Testis (tissue), 2 donors: ENCODE measurements at regions not wholly inside any gene's neighbourhood (a gene's known extent, or its start where the extent isn't known, plus 50 kb on each side); places are given as distances from the start of the nearest gene placed in this dataset.

ENCODE experiments used
- DNase-seq: peaks from one replicate; pipeline ENCODE4 v3.0.0-alpha.2; 2019
- H3K27ac ChIP-seq, 2 donors: fragments of 200-600 bp; sonication (generic); one replicate each; pipeline ENCODE4 v1.5.1; 2019
- H3K27me3 ChIP-seq: fragments of 200-600 bp; sonication (generic); one replicate; pipeline ENCODE4 v1.5.1; 2019
- H3K36me3 ChIP-seq: fragments of 200-600 bp; sonication (generic); one replicate; pipeline ENCODE4 v1.5.1; 2017; ENCODE audit warnings: low read depth; ENCODE audit errors: missing control alignments
- H3K4me1 ChIP-seq: fragments of 200-600 bp; sonication (generic); one replicate; pipeline ENCODE4 v1.5.1; 2019
- H3K4me3 ChIP-seq, 2 donors: fragments of 200-600 bp; sonication (generic); one replicate each; pipeline ENCODE4 v1.5.1; 2017 to 2019
- H3K9me3 ChIP-seq: fragments of 200-600 bp; sonication (generic); one replicate; pipeline ENCODE4 v1.5.1; 2017
- POLR2A ChIP-seq: fragments of 450-650 bp; IDR thresholded peaks from one replicate; pipeline ENCODE4 v1.6.1; 2017; ENCODE audit warnings: antibody characterized with exemption, mild to moderate bottlenecking, moderate library complexity
- WGBS, 2 donors: methylation state at CpG; one replicate each; pipeline ENCODE4 v1.1.5; 2018; 5-methylcytosine and 5-hydroxymethylcytosine counted together
- intact Hi-C: fragments of 100-400 bp; cut with DNase I; formaldehyde crosslinking; loops from one replicate; pipeline ENCODE4 v1.15.1; 2023; ENCODE audit warnings: low total_unique reads
- TF ChIP-seq, protein P1 (sequence below), 3 experiments: fragments of 450-650 bp in 2 of 3; fragments of 200-600 bp in 1 of 3; sonication (generic) in 1 of 3; IDR thresholded peaks; one replicate each; pipeline ENCODE4 v1.5.1; 2016 to 2019; ENCODE audit warnings: antibody characterized with exemption in 3 of 3, mild to moderate bottlenecking in 2 of 3, moderate library complexity in 1 of 3

DNA sequence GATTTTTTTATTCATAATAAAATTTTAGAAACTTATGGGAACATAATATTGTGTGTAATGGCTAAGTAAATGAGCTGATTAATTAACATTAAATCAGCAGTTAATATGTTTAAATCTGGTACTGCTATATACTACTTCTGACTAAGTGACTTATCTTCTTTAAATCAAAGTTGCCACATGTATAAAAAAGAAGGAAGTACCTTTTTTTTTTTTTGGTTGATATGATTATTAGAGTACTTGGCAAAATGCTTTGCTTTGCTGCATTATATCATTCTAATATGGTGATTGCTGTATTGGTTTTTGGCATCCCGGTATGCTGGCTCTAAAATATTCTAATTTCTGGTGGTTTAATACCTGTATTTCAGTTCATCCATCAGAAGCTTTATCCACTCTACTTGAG is 319.1 kb upstream of the RGS6 start:
- no peaks in the 10 kb centered on the region for H3K36me3 ChIP-seq
- WGBS, 2 donors, result 97 to 100% methylated on average over 1 of the region's 1 CpG
- TF ChIP-seq, protein P1, sequence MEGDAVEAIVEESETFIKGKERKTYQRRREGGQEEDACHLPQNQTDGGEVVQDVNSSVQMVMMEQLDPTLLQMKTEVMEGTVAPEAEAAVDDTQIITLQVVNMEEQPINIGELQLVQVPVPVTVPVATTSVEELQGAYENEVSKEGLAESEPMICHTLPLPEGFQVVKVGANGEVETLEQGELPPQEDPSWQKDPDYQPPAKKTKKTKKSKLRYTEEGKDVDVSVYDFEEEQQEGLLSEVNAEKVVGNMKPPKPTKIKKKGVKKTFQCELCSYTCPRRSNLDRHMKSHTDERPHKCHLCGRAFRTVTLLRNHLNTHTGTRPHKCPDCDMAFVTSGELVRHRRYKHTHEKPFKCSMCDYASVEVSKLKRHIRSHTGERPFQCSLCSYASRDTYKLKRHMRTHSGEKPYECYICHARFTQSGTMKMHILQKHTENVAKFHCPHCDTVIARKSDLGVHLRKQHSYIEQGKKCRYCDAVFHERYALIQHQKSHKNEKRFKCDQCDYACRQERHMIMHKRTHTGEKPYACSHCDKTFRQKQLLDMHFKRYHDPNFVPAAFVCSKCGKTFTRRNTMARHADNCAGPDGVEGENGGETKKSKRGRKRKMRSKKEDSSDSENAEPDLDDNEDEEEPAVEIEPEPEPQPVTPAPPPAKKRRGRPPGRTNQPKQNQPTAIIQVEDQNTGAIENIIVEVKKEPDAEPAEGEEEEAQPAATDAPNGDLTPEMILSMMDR (IDR thresholded peaks at IDR 0.05), result no peak
- TF ChIP-seq POLR2A, result no peak
- DNase-seq, result no peak
- H3K9me3 ChIP-seq, result no peaks in the 10 kb centered on the region
- H3K4me1 ChIP-seq, result no peaks in the 10 kb centered on the region
- H3K4me3 ChIP-seq, result no peak overlapping the region
- intact Hi-C loops, result no loop called here
- no peaks in the 10 kb centered on the region for H3K27me3 ChIP-seq
- no peak overlapping the region for H3K27ac ChIP-seq

- DNase-seq, result no peak
- TF ChIP-seq POLR2A, result no peak
- TF ChIP-seq, protein P1 (IDR thresholded peaks at IDR 0.05), result no peak
- no peaks in the 10 kb centered on the region for H3K9me3 ChIP-seq
- no peaks in the 10 kb centered on the region for H3K27me3 ChIP-seq
- H3K36me3 ChIP-seq, result no peaks in the 10 kb centered on the region
- intact Hi-C loops, result no loop called here
- WGBS, 2 donors, result 91 to 100% methylated on average over 2 of the region's 2 CpGs
- no peak overlapping the region for H3K4me3 ChIP-seq
- H3K27ac ChIP-seq, result no peak overlapping the region
- no peaks in the 10 kb centered on the region for H3K4me1 ChIP-seq
These were observed 316.2 kb upstream of the RGS6 start for GRCh38 chr14:71616013-71616412.

- Histone ChIP-seq H3K4me1 (no peaks in the 10 kb centered on the region), H3K36me3 (no peaks in the 10 kb centered on the region), H3K27me3 (no peaks in the 10 kb centered on the region), H3K4me3 (no peak overlapping the region), H3K27ac (no peak overlapping the region), H3K9me3 (no peaks in the 10 kb centered on the region)
- WGBS, 2 donors, result 94 to 98% methylated on average over 3 of the region's 3 CpGs
- intact Hi-C loops, result no loop called here
- DNase-seq, result no peak
- TF ChIP-seq, protein P1 (IDR thresholded peaks at IDR 0.05), result no peak
- TF ChIP-seq POLR2A, result no peak
These were observed 314.2 kb upstream of the RGS6 start for GRCh38 chr14:71618047-71618446.

DNA sequence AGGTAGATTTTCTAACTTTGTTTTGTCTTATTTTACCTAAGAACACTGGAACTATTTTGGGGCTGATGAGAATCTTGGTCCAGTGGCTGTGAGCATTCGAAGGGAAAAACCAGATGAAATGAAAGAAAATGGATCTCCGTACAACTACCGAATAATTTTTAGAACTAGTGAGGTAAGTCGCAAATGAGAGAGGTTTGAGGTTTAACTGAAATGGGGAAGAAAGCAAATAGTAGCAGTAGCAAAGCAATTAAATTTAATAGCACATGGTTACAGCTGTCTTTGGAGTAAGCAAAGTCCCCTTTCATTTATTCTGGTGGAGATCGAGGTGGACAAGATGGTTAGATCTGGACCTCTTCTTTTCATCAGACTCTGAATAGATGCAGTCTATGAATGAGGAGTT is 313.5 kb upstream of the RGS6 start:
- intact Hi-C loops, result no loop called here
- no peak overlapping the region for H3K27ac ChIP-seq
- no peaks in the 10 kb centered on the region for H3K4me1 ChIP-seq
- TF ChIP-seq, protein P1 (IDR thresholded peaks at IDR 0.05), result no peak
- no peak for TF ChIP-seq POLR2A
- H3K9me3 ChIP-seq, result no peaks in the 10 kb centered on the region
- WGBS, 2 donors, result 95 to 96% methylated on average over 5 of the region's 5 CpGs
- H3K4me3 ChIP-seq, result no peak overlapping the region
- no peak for DNase-seq
- no peaks in the 10 kb centered on the region for H3K36me3 ChIP-seq
- no peaks in the 10 kb centered on the region for H3K27me3 ChIP-seq

GRCh38 chr14:71619472-71619871 is 312.8 kb upstream of the RGS6 start:
- Histone ChIP-seq H3K9me3 (no peaks in the 10 kb centered on the region), H3K4me1 (no peaks in the 10 kb centered on the region), H3K27ac (no peak overlapping the region), H3K4me3 (no peak overlapping the region), H3K27me3 (no peaks in the 10 kb centered on the region), H3K36me3 (no peaks in the 10 kb centered on the region)
- DNase-seq, result no peak
- 93 to 100% methylated on average over 3 of the region's 3 CpGs for WGBS, 2 donors
- TF ChIP-seq, protein P1 (IDR thresholded peaks at IDR 0.05), result no peak
- TF ChIP-seq POLR2A, result no peak
- intact Hi-C loops, result no loop called here
